ENCODE measurements at regions not wholly inside any gene's neighbourhood (a gene's known extent, or its start where the extent isn't known, plus 50 kb on each side); places are given as distances from the start of the nearest gene placed in this dataset.

GRCh38 chr21:38661197-38661871 is 144.4 kb upstream of the ETS2 start:
- Mint-ChIP-seq H3K9me3 (no peaks in the 10 kb centered on the region), H3K36me3 (ENCODE audit: low read depth) (no peaks in the 10 kb centered on the region), H3K4me1 (peaks cover 10% of the 10 kb centered on the region), H3K4me3 (peak overlapping the region; percentile 74), H3K27me3 (ENCODE audit: low read depth) (peaks cover 90% of the 10 kb centered on the region), H3K27ac (ENCODE audit: unreplicated experiment) (no peak overlapping the region)
- TF ChIP-seq CTCF (conservative IDR thresholded peaks at IDR 0.05) = no peak
- peak; percentile 20 for DNase-seq (ENCODE audit: low read depth, low spot score)

DNA sequence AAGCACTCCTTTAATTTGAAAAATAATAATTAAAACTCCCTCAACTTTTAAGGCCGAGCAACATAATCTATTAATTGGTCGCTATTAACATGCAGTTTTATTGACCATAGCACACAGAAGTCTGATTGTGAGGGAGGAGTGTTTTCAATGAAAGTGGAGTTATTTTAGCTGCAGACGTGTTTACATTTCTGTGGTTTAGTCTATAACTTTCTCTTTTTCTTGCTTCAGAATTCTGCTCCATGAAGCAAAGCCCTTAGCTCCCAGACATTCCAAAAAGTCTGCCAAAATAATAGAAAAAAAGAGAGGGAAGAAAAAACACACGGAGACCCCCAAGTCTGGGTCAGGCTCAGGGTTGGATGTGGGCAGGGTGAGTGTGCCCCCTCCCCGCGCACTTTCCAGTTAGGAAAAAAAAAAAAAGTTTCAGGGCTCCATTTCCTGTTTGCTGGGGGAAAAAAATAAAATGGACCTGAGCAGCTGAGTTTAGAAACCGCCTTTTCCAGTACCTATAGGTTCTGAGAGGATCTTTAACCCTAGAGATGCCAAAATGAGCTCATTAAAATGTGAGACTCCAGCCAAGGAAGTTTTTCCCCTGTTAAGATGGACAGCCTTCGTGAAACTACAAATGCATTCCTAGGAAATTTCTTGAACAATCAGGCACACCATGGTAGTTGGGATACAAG is 143.7 kb upstream of the ETS2 start:
- H3K4me1 Mint-ChIP-seq = peaks cover 10% of the 10 kb centered on the region
- peak overlapping the region; percentile 21 for H3K4me3 Mint-ChIP-seq
- no peaks in the 10 kb centered on the region for H3K9me3 Mint-ChIP-seq
- peaks cover 84% of the 10 kb centered on the region for H3K27me3 Mint-ChIP-seq (ENCODE audit: low read depth)
- H3K27ac Mint-ChIP-seq (ENCODE audit: unreplicated experiment) = no peak overlapping the region
- no peak for DNase-seq (ENCODE audit: low read depth, low spot score)
- H3K36me3 Mint-ChIP-seq (ENCODE audit: low read depth) = no peaks in the 10 kb centered on the region
- no peak for TF ChIP-seq CTCF (conservative IDR thresholded peaks at IDR 0.05)

DNA sequence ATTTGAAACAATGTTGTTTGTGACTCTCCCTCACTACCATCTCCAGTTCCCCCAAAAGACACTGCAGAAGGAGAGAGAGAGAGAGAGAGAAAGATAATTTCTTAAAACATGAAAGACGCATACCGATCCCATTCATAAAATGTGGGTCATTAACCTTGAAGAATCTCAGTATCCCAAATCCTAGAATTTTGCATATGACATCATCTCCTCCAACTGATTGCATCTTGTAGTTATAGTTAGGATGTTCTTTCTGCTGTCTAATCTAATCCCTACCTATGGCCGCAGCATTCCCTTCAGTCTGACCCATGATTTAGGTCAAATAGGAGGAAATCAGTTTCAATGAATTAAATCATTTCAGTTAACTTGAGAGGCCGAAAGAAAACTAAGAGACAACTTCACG is 142.4 kb upstream of the ETS2 start:
- peaks cover 10% of the 10 kb centered on the region for H3K4me1 Mint-ChIP-seq

GRCh38 chr21:38664315-38664714 is 141.4 kb upstream of the ETS2 start:
- Mint-ChIP-seq H3K4me1 (peaks cover 11% of the 10 kb centered on the region), H3K9me3 (no peaks in the 10 kb centered on the region), H3K27me3 (ENCODE audit: low read depth) (peaks cover 69% of the 10 kb centered on the region), H3K27ac (ENCODE audit: unreplicated experiment) (no peak overlapping the region), H3K36me3 (ENCODE audit: low read depth) (no peaks in the 10 kb centered on the region), H3K4me3 (no peak overlapping the region)
- TF ChIP-seq CTCF (conservative IDR thresholded peaks at IDR 0.05) = no peak
- no peak for DNase-seq (ENCODE audit: low read depth, low spot score)

More for the DNA sequence above, 142.4 kb upstream of the ETS2 start:
- no peak for DNase-seq (ENCODE audit: low read depth, low spot score)
- Mint-ChIP-seq H3K27ac (ENCODE audit: unreplicated experiment) (no peak overlapping the region), H3K9me3 (no peaks in the 10 kb centered on the region), H3K4me3 (no peak overlapping the region), H3K36me3 (ENCODE audit: low read depth) (no peaks in the 10 kb centered on the region), H3K27me3 (ENCODE audit: low read depth) (peaks cover 79% of the 10 kb centered on the region)
- TF ChIP-seq CTCF (conservative IDR thresholded peaks at IDR 0.05) = no peak

DNA sequence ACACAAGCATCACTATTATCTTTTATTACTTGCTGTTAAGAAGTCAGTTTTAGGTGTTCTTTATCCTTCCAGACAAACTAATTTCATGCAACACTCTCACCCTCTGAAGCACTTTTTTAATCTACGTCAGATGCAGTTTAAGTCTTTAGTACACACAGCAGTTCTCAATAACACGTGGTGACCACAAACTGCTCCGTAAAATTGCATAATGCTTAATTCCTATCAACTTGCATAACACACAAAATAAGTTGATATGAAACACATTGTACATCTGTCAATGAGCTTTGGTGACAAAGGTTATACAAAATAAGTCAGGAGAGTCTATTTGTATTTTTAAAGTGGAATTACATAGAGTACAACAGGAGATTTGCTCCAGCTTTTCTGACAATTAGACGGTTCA is 140.9 kb upstream of the ETS2 start:
- Mint-ChIP-seq H3K27me3 (ENCODE audit: low read depth) (peaks cover 64% of the 10 kb centered on the region), H3K36me3 (ENCODE audit: low read depth) (no peaks in the 10 kb centered on the region), H3K4me3 (no peak overlapping the region), H3K9me3 (no peaks in the 10 kb centered on the region), H3K4me1 (peaks cover 11% of the 10 kb centered on the region), H3K27ac (ENCODE audit: unreplicated experiment) (no peak overlapping the region)
- no peak for DNase-seq (ENCODE audit: low read depth, low spot score)
- TF ChIP-seq CTCF (conservative IDR thresholded peaks at IDR 0.05) = no peak
